HL-60 (cell line): ENCODE measurements at regions not wholly inside any gene's neighbourhood (a gene's known extent, or its start where the extent isn't known, plus 50 kb on each side); places are given as distances from the start of the nearest gene placed in this dataset.

Experiments used
- DNase-seq, 2 experiments: peaks; one replicate each; pipeline ENCODE4 v3.0.0-alpha.2; 2010 to 2020; ENCODE audit warnings: low read depth in 1 of 2, low spot score in 1 of 2
- H3K27ac ChIP-seq: fragments of 250-450 bp; sonication (Bioruptor Pico); replicated peaks from 2 replicates; pipeline ENCODE4 v1.5.1; 2020; ENCODE audit warnings: mild to moderate bottlenecking, moderate library complexity
- H3K27me3 ChIP-seq: fragments of 250-450 bp; sonication (Bioruptor Pico); 2 replicates; pipeline ENCODE4 v1.5.1; 2021; ENCODE audit warnings: mild to moderate bottlenecking, moderate library complexity; ENCODE audit not compliant: insufficient read depth, poor library complexity, severe bottlenecking
- H3K4me3 ChIP-seq: replicated peaks from 2 replicates; pipeline ENCODE4 v1.5.1; 2011; ENCODE audit warnings: mild to moderate bottlenecking, control low read depth, low read length; ENCODE audit not compliant: insufficient read depth
- GABPA ChIP-seq: IDR thresholded peaks from 2 replicates; pipeline ENCODE4 v1.6.1; 2012; ENCODE audit warnings: low read depth
- POLR2AphosphoS5 ChIP-seq: IDR thresholded peaks from 2 replicates; pipeline ENCODE4 v1.6.1; 2012; ENCODE audit warnings: low read depth
- SPI1 ChIP-seq: IDR thresholded peaks from 2 replicates; pipeline ENCODE4 v1.6.1; 2012; ENCODE audit warnings: low read depth, mild to moderate bottlenecking, borderline replicate concordance
- TF ChIP-seq, protein P1 (sequence below): IDR thresholded peaks from one replicate; pipeline ENCODE4 v1.5.1; 2011; ENCODE audit warnings: low read length, control low read depth, inconsistent platforms; ENCODE audit not compliant: insufficient read depth
- TF ChIP-seq, protein P2 (sequence below): IDR thresholded peaks from 2 replicates; pipeline ENCODE4 v1.6.1; 2012; ENCODE audit warnings: low read depth; ENCODE audit not compliant: insufficient replicate concordance

DNA sequence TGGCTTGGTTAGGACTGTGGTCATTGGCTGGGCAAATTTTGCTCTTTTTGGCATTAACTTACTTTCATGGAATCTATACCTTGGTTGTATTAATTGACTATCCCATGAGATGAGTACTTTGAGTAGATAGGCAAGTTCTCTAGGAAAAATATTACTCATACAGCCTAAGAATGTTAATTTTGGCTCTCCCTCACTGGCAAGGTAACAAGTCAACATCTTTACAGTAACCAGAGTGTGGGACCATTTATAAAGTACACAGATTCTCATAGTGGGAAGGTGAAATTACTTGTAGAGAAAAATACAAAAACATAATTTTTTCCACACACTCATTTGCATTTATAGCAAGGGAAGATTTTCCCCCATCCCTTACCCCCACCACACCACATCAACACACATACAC is 154.6 kb upstream of the ZNF608 start:
- H3K27me3 ChIP-seq: no peaks in the 10 kb centered on the region
- no peak overlapping the region for H3K4me3 ChIP-seq
- H3K27ac ChIP-seq: no peak overlapping the region
- TF ChIP-seq, protein P1, sequence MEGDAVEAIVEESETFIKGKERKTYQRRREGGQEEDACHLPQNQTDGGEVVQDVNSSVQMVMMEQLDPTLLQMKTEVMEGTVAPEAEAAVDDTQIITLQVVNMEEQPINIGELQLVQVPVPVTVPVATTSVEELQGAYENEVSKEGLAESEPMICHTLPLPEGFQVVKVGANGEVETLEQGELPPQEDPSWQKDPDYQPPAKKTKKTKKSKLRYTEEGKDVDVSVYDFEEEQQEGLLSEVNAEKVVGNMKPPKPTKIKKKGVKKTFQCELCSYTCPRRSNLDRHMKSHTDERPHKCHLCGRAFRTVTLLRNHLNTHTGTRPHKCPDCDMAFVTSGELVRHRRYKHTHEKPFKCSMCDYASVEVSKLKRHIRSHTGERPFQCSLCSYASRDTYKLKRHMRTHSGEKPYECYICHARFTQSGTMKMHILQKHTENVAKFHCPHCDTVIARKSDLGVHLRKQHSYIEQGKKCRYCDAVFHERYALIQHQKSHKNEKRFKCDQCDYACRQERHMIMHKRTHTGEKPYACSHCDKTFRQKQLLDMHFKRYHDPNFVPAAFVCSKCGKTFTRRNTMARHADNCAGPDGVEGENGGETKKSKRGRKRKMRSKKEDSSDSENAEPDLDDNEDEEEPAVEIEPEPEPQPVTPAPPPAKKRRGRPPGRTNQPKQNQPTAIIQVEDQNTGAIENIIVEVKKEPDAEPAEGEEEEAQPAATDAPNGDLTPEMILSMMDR: no peak
- no peak for DNase-seq

DNA sequence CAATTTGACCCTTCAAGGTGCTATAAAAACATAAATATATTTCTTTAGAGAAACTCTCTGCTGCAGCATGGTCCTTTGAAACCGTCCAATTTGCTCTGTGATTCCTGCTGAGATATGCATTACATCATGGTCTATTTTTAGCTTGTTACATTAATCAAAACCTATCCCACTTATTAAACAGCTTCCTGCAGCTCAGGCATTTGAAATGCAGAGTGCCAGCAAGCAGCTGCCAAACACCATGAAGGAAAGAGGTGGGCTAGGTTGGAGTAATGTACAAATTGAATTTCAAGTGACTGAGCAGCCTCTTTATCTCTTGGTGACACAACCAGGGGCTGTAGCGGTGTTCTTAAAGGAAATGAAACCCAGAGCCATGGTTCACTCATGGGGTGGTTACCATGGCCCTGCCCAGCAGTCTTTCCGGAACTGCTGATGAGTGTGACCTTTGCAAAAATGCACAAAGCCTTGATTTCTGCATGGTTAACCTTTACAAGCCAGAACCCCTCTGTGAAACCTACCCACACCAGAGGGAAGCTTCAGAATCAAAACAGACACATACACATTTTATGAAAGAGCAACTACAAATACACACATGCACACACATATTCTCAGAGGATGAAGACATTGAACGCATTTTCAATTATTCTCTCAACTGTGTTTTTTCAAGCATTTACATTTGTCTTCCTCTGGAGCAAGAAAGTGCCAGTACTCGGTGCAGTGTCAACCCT is 155.8 kb upstream of the ZNF608 start:
- no peak for DNase-seq
- TF ChIP-seq POLR2AphosphoS5 (no peak), GABPA (no peak), SPI1 (no peak)
- TF ChIP-seq, protein P1: no peak
- TF ChIP-seq, protein P2, sequence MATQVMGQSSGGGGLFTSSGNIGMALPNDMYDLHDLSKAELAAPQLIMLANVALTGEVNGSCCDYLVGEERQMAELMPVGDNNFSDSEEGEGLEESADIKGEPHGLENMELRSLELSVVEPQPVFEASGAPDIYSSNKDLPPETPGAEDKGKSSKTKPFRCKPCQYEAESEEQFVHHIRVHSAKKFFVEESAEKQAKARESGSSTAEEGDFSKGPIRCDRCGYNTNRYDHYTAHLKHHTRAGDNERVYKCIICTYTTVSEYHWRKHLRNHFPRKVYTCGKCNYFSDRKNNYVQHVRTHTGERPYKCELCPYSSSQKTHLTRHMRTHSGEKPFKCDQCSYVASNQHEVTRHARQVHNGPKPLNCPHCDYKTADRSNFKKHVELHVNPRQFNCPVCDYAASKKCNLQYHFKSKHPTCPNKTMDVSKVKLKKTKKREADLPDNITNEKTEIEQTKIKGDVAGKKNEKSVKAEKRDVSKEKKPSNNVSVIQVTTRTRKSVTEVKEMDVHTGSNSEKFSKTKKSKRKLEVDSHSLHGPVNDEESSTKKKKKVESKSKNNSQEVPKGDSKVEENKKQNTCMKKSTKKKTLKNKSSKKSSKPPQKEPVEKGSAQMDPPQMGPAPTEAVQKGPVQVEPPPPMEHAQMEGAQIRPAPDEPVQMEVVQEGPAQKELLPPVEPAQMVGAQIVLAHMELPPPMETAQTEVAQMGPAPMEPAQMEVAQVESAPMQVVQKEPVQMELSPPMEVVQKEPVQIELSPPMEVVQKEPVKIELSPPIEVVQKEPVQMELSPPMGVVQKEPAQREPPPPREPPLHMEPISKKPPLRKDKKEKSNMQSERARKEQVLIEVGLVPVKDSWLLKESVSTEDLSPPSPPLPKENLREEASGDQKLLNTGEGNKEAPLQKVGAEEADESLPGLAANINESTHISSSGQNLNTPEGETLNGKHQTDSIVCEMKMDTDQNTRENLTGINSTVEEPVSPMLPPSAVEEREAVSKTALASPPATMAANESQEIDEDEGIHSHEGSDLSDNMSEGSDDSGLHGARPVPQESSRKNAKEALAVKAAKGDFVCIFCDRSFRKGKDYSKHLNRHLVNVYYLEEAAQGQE: no peak
- Histone ChIP-seq H3K27me3 (no peaks in the 10 kb centered on the region), H3K27ac (no peak overlapping the region), H3K4me3 (no peak overlapping the region)

DNA sequence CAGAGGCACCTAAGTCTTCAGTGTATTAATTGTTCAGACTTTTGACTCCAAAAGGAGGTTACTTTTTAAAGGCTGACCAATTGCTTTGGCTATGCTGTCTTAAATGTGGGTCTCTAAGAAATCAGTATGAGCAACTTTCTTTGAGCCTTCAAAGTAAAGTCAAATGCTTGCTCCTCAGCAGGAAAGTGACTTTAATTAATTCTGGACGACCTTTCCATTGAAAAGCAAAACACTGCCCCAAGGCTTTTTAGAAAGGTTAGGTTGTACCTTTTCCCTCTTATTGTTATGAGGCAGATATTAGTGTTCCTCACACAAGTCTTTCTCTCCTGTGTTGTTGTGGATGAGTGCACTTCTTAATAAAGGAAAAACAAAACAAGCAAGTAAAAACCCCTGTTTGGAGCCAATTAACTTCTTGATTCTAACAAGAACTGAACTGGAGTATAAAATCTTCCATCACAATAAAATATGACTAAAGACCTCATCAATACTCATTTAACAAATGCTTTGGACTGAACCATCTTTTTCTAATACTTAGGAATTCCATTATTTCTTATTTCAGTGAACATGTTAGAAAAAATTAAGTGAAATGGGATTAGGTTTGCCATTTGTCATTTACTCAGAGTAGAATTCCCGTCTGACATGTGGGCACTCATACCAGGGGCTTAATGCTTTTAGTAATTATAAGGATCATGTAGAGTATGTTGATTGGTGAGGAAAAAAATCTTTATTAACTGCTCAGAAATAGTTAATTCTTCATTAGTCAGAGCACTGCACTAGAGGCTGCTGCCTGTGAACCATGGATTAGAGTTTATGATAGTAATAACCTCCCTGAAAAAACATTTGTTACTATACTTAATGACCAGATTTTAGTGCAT is 159.1 kb upstream of the ZNF608 start:
- Histone ChIP-seq H3K27me3 (no peaks in the 10 kb centered on the region), H3K4me3 (no peak overlapping the region), H3K27ac (no peak overlapping the region)
- TF ChIP-seq POLR2AphosphoS5 (no peak), GABPA (no peak)
- DNase-seq: no peak

DNA sequence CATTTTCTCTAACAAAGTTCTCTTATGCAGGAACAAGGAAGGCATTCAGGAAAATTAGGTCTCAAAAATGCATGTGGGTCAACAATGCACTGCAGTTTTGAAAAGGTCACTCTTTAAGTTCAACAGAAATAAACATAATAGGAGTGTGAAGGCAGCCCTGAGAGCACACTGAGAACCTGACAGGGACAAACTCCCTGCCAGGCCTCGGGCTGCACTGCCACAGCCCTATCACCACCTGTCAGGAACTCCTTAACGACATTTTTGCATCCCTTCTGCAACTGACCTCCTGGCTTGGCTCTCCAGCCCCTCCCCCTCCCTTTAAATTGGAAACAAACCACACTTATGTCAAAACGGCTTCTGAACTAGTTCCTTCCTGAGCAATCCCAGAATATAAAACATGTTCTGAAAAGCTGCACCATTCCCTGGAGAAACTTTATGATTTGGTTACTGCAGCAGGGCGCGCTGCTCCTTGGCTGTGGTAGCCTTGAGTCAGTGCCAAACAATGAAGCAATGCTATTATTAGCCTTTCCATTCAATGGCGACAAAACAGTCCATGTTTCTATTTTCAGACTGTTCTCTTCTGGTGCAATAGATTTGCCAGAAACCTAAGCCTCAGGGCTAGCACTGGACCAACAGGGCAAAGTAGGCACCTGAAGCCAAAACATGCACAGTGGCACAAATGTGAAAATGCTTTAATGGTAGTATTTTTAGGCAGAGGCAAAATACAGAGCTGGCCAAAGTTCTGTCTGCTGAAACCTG is 160.1 kb upstream of the ZNF608 start:
- TF ChIP-seq POLR2AphosphoS5 (no peak), SPI1 (no peak), GABPA (no peak)
- TF ChIP-seq, protein P1: no peak
- TF ChIP-seq, protein P2: no peak
- no peaks in the 10 kb centered on the region for H3K27me3 ChIP-seq
- no peak overlapping the region for H3K27ac ChIP-seq
- DNase-seq: no peak
- H3K4me3 ChIP-seq: no peak overlapping the region
